ENCODE measurements at regions not wholly inside any gene's neighbourhood (a gene's known extent, or its start where the extent isn't known, plus 50 kb on each side); places are given as distances from the start of the nearest gene placed in this dataset.

DNA sequence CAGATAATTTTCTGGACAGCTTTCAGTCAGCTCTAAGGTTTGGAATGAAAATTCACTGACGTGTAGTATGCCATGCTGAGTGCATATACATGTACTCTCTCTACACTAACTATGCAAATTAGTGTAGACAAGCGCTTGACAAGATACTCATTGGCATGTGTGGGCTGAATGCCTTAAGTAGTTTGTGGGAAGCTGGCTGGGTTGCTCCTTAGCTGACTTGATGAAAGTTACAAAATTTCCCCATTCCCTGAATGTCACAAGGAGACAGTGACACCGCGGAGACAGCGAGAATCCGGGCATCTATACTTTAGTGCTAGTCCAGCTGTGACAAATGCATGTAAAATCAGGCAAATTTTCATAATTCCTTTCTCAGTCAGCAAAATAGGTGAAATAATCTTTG lies 51.6 kb upstream of the C5orf46 start:
- no peak for ATAC-seq

DNA sequence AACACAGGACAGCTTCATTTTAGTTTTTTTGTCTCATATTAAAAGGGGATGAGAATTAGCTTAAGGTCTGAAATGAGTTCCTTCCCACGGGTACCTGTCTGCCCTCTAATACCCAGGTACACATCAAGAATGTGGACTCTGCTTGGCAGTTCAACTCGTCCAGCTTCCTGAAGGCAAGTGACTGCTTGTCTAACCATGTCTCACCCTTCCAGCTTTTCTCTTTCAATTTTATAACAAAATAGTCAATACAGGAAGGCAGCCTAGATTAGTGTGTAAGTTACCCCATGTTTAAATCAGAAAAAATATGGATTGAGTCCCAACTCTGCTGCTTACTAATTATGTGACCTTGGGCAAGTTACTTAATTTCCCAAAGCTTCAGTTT lies 50.5 kb upstream of the C5orf46 start:
- no peak for ATAC-seq
- TF ChIP-seq RARB (CRISPR knock-in tag; IDR thresholded peaks at IDR 0.05) = no peak
- no peak for TF ChIP-seq ZNF565 (CRISPR knock-in tag; conservative IDR thresholded peaks at IDR 0.05; ENCODE audit: low read depth)
- TF ChIP-seq OSR1 (CRISPR knock-in tag; IDR thresholded peaks at IDR 0.05) = no peak
- TF ChIP-seq, protein P1, sequence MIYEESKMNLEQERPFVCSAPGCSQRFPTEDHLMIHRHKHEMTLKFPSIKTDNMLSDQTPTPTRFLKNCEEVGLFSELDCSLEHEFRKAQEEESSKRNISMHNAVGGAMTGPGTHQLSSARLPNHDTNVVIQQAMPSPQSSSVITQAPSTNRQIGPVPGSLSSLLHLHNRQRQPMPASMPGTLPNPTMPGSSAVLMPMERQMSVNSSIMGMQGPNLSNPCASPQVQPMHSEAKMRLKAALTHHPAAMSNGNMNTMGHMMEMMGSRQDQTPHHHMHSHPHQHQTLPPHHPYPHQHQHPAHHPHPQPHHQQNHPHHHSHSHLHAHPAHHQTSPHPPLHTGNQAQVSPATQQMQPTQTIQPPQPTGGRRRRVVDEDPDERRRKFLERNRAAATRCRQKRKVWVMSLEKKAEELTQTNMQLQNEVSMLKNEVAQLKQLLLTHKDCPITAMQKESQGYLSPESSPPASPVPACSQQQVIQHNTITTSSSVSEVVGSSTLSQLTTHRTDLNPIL (CRISPR knock-in tag; IDR thresholded peaks at IDR 0.05; ENCODE audit: low read depth) = no peak
- TF ChIP-seq CSDC2 (CRISPR knock-in tag; IDR thresholded peaks at IDR 0.05) = no peak
- TF ChIP-seq, protein P2, sequence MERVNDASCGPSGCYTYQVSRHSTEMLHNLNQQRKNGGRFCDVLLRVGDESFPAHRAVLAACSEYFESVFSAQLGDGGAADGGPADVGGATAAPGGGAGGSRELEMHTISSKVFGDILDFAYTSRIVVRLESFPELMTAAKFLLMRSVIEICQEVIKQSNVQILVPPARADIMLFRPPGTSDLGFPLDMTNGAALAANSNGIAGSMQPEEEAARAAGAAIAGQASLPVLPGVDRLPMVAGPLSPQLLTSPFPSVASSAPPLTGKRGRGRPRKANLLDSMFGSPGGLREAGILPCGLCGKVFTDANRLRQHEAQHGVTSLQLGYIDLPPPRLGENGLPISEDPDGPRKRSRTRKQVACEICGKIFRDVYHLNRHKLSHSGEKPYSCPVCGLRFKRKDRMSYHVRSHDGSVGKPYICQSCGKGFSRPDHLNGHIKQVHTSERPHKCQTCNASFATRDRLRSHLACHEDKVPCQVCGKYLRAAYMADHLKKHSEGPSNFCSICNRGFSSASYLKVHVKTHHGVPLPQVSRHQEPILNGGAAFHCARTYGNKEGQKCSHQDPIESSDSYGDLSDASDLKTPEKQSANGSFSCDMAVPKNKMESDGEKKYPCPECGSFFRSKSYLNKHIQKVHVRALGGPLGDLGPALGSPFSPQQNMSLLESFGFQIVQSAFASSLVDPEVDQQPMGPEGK (CRISPR knock-in tag; IDR thresholded peaks at IDR 0.05; ENCODE audit: borderline replicate concordance) = no peak
- no peak for TF ChIP-seq ESRRG (CRISPR knock-in tag; IDR thresholded peaks at IDR 0.05)
- TF ChIP-seq ZFP30 (CRISPR knock-in tag; IDR thresholded peaks at IDR 0.05) = no peak
- TF ChIP-seq, protein P3, sequence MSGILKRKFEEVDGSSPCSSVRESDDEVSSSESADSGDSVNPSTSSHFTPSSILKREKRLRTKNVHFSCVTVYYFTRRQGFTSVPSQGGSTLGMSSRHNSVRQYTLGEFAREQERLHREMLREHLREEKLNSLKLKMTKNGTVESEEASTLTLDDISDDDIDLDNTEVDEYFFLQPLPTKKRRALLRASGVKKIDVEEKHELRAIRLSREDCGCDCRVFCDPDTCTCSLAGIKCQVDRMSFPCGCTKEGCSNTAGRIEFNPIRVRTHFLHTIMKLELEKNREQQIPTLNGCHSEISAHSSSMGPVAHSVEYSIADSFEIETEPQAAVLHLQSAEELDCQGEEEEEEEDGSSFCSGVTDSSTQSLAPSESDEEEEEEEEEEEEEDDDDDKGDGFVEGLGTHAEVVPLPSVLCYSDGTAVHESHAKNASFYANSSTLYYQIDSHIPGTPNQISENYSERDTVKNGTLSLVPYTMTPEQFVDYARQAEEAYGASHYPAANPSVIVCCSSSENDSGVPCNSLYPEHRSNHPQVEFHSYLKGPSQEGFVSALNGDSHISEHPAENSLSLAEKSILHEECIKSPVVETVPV (CRISPR knock-in tag; IDR thresholded peaks at IDR 0.05) = no peak
- TF ChIP-seq SNAI2 (CRISPR knock-in tag; IDR thresholded peaks at IDR 0.05) = no peak
- no peak for TF ChIP-seq ZNF70 (CRISPR knock-in tag; IDR thresholded peaks at IDR 0.05)
- TF ChIP-seq ZNF8 (CRISPR knock-in tag; IDR thresholded peaks at IDR 0.05) = no peak
- no peak for TF ChIP-seq BACH2 (CRISPR knock-in tag; IDR thresholded peaks at IDR 0.05; ENCODE audit: borderline replicate concordance)
- TF ChIP-seq, protein P4, sequence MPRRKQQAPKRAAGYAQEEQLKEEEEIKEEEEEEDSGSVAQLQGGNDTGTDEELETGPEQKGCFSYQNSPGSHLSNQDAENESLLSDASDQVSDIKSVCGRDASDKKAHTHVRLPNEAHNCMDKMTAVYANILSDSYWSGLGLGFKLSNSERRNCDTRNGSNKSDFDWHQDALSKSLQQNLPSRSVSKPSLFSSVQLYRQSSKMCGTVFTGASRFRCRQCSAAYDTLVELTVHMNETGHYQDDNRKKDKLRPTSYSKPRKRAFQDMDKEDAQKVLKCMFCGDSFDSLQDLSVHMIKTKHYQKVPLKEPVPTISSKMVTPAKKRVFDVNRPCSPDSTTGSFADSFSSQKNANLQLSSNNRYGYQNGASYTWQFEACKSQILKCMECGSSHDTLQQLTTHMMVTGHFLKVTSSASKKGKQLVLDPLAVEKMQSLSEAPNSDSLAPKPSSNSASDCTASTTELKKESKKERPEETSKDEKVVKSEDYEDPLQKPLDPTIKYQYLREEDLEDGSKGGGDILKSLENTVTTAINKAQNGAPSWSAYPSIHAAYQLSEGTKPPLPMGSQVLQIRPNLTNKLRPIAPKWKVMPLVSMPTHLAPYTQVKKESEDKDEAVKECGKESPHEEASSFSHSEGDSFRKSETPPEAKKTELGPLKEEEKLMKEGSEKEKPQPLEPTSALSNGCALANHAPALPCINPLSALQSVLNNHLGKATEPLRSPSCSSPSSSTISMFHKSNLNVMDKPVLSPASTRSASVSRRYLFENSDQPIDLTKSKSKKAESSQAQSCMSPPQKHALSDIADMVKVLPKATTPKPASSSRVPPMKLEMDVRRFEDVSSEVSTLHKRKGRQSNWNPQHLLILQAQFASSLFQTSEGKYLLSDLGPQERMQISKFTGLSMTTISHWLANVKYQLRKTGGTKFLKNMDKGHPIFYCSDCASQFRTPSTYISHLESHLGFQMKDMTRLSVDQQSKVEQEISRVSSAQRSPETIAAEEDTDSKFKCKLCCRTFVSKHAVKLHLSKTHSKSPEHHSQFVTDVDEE (CRISPR knock-in tag; IDR thresholded peaks at IDR 0.05) = no peak
- TF ChIP-seq TCF4 (CRISPR knock-in tag; IDR thresholded peaks at IDR 0.05; ENCODE audit: borderline replicate concordance) = no peak
- TF ChIP-seq PPARA (CRISPR knock-in tag; IDR thresholded peaks at IDR 0.05; ENCODE audit: borderline replicate concordance) = no peak

More for the DNA sequence above, 51.6 kb upstream of the C5orf46 start:
- TF ChIP-seq ZNF8 (CRISPR knock-in tag; IDR thresholded peaks at IDR 0.05) (no peak), ZNF70 (CRISPR knock-in tag; IDR thresholded peaks at IDR 0.05) (no peak), TCF4 (CRISPR knock-in tag; IDR thresholded peaks at IDR 0.05; ENCODE audit: borderline replicate concordance) (no peak)

DNA sequence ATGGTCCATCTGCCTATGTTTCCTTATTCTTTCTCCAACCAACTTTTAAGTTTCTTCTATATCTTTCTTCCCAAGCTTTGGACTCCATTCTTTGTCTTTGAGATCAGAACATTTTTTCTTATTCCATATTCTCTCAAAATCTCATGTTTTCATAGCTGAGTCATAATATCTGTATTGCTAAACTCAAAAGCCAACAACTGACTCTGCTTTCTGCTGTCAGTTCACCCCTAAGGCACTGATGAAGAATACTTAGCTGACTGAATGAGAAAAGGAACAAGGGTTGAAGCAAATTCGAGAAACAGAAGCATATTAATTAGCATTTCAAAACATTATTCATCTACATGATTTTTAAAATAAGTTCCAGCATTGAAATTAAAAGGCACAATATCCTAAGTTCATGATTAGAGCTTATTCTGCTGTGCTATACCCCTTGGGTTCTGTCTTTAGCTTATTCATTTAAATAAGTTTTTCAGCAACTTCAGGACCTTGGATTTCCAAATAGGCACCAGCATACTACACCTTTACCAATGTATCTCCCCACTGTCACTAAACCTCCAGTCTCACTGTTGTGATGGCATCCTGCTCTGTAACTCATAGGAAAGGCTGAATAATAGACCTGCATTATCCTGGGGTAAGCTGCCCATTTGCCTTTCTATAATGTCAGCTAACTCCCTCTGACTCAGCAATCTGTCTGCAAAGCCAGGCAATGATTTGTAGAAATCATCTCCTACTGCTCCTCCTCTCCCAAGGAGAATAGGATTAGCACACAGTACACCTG lies 49.9 kb upstream of the C5orf46 start:
- ATAC-seq = no peak
- TF ChIP-seq ZFP3 (CRISPR knock-in tag; IDR thresholded peaks at IDR 0.05) (no peak), SNAI2 (CRISPR knock-in tag; IDR thresholded peaks at IDR 0.05) (no peak), CSDC2 (CRISPR knock-in tag; IDR thresholded peaks at IDR 0.05) (no peak), PPARA (CRISPR knock-in tag; IDR thresholded peaks at IDR 0.05; ENCODE audit: borderline replicate concordance) (no peak), RARB (CRISPR knock-in tag; IDR thresholded peaks at IDR 0.05) (no peak), GLIS3 (CRISPR knock-in tag; IDR thresholded peaks at IDR 0.05) (no peak), ARNTL (CRISPR knock-in tag; IDR thresholded peaks at IDR 0.05; ENCODE audit: borderline replicate concordance, low read depth) (no peak), OSR1 (CRISPR knock-in tag; IDR thresholded peaks at IDR 0.05) (no peak), TCF4 (CRISPR knock-in tag; IDR thresholded peaks at IDR 0.05; ENCODE audit: borderline replicate concordance) (no peak), ZC3H10 (CRISPR knock-in tag; IDR thresholded peaks at IDR 0.05) (no peak), ZNF70 (CRISPR knock-in tag; IDR thresholded peaks at IDR 0.05) (no peak), TOX (CRISPR knock-in tag; IDR thresholded peaks at IDR 0.05; ENCODE audit: borderline replicate concordance) (no peak), ZNF565 (CRISPR knock-in tag; conservative IDR thresholded peaks at IDR 0.05; ENCODE audit: low read depth) (no peak), ISL1 (CRISPR knock-in tag; IDR thresholded peaks at IDR 0.05) (no peak), ZNF8 (CRISPR knock-in tag; IDR thresholded peaks at IDR 0.05) (no peak)
- TF ChIP-seq, protein P1 (CRISPR knock-in tag; IDR thresholded peaks at IDR 0.05; ENCODE audit: low read depth) = no peak
- TF ChIP-seq, protein P3 (CRISPR knock-in tag; IDR thresholded peaks at IDR 0.05) = no peak
- TF ChIP-seq, protein P4 (CRISPR knock-in tag; IDR thresholded peaks at IDR 0.05) = no peak

All from SK-N-SH treated with all-trans-retinoic acid at 6 μM for 48 hours (cell line).